ENCODE measurements at regions not wholly inside any gene's neighbourhood (a gene's known extent, or its start where the extent isn't known, plus 50 kb on each side); places are given as distances from the start of the nearest gene placed in this dataset.

DNA sequence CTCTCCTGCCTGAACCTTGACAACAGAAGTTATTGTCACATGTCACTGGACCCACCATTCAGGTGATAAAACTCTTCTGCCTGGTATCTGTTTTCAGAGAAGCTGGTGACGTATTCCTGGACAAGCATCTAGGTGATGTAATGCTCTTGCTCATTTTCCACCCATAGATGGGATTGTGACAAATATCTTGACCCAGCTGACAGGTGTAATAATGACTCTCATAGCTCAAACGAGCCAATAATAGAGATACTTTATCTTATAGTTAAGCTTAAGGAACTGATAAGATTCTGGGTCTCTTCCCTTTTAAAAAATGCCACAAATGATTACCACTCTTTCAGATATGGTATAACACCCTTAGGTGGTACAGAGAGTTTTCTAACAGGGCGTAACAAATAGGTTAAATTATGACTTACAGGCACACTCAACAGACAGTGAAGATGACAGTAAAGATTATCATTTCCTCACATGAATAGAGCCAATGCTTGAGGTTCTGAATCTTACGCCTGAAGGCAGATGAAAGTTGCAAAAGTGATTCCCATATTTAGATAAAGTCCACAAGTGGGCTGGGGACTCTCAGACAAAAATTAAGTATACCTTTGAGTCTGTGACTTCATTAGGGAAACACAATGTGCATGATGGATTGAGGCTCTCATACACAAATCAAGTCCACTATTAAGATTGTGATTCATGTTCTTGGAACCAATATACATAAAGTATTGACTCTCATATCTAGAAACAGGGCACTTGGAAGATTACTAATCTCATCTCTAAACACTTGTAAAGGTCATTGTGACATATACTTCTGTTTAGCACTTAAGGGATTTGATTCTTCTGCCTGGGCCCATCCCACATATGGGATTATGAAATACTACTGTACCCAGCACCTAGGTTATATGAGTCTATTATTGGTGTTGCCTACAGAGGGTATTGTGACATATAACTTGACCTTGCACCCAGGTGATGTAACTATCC, 326.0 kb downstream of the RPS4Y2 start:
- Histone ChIP-seq H3K27ac (ENCODE audit: poor library complexity, severe bottlenecking) (no peak overlapping the region), H3K27me3 (ENCODE audit: insufficient read depth, poor library complexity, severe bottlenecking) (no peaks in the 10 kb centered on the region), H3K4me1 (ENCODE audit: insufficient read depth, poor library complexity, severe bottlenecking) (no peaks in the 10 kb centered on the region), H3K9me3 (ENCODE audit: severe bottlenecking) (no peaks in the 10 kb centered on the region), H3K36me3 (ENCODE audit: low read depth) (no peaks in the 10 kb centered on the region), H3K4me3 (ENCODE audit: severe bottlenecking) (no peak overlapping the region)
- TF ChIP-seq, protein P1, sequence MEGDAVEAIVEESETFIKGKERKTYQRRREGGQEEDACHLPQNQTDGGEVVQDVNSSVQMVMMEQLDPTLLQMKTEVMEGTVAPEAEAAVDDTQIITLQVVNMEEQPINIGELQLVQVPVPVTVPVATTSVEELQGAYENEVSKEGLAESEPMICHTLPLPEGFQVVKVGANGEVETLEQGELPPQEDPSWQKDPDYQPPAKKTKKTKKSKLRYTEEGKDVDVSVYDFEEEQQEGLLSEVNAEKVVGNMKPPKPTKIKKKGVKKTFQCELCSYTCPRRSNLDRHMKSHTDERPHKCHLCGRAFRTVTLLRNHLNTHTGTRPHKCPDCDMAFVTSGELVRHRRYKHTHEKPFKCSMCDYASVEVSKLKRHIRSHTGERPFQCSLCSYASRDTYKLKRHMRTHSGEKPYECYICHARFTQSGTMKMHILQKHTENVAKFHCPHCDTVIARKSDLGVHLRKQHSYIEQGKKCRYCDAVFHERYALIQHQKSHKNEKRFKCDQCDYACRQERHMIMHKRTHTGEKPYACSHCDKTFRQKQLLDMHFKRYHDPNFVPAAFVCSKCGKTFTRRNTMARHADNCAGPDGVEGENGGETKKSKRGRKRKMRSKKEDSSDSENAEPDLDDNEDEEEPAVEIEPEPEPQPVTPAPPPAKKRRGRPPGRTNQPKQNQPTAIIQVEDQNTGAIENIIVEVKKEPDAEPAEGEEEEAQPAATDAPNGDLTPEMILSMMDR (IDR thresholded peaks at IDR 0.05; ENCODE audit: poor library complexity, severe bottlenecking): no peak
- DNase-seq (ENCODE audit: low spot score) (no peak), ATAC-seq (ENCODE audit: low read depth) (no peak)

DNA sequence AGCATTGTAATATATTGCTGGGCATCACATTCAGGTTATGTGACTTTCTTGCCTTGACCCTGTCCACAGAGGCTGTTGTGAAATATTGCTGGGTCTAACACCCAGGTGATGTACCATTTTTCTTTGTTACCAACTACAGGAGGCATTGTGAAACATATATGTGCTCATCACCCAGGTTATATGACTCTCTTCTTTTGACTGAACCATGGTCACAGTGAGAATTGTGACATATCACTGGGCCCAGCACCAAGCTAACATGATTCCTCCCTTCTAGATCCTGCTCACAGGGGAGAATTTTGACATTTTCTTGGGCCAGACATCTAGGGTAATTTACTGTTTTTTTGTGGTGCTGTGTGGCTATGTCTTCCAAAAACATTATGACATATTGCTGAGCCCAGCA, 326.7 kb downstream of the RPS4Y2 start:
- Histone ChIP-seq H3K4me1 (ENCODE audit: insufficient read depth, poor library complexity, severe bottlenecking) (no peaks in the 10 kb centered on the region), H3K36me3 (ENCODE audit: low read depth) (no peaks in the 10 kb centered on the region), H3K9me3 (ENCODE audit: severe bottlenecking) (no peaks in the 10 kb centered on the region), H3K27ac (ENCODE audit: poor library complexity, severe bottlenecking) (no peak overlapping the region), H3K27me3 (ENCODE audit: insufficient read depth, poor library complexity, severe bottlenecking) (no peaks in the 10 kb centered on the region), H3K4me3 (ENCODE audit: severe bottlenecking) (no peak overlapping the region)
- TF ChIP-seq, protein P1 (IDR thresholded peaks at IDR 0.05; ENCODE audit: poor library complexity, severe bottlenecking): no peak
- ATAC-seq (ENCODE audit: low read depth) (no peak), DNase-seq (ENCODE audit: low spot score) (no peak)

DNA sequence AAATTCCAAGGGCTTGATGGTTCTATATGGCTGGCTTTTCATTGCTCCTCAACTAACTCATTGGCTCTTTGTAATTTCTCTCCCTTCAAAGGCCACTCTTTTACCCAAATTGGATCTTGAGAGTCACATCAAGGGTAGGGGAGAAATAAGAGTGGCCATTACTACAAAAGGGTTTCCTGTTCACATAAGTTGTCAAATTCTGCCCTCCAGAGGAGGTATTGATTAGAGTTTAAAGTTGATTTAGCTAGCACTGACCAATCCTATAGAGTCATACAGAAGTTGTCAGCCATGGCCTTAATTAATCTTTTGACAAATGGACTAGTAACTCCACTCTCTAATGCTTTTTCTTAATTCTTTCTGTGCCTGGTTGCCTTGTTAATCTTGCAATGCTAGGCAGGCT, 336.0 kb downstream of the RPS4Y2 start:
- ATAC-seq (ENCODE audit: low read depth) (no peak), DNase-seq (ENCODE audit: low spot score) (no peak)
- Histone ChIP-seq H3K9me3 (ENCODE audit: severe bottlenecking) (no peaks in the 10 kb centered on the region), H3K4me3 (ENCODE audit: severe bottlenecking) (no peak overlapping the region), H3K27ac (ENCODE audit: poor library complexity, severe bottlenecking) (no peak overlapping the region), H3K27me3 (ENCODE audit: insufficient read depth, poor library complexity, severe bottlenecking) (peaks cover 18% of the 10 kb centered on the region), H3K4me1 (ENCODE audit: insufficient read depth, poor library complexity, severe bottlenecking) (no peaks in the 10 kb centered on the region), H3K36me3 (ENCODE audit: low read depth) (no peaks in the 10 kb centered on the region)
- TF ChIP-seq, protein P1 (IDR thresholded peaks at IDR 0.05; ENCODE audit: poor library complexity, severe bottlenecking): peak; percentile 13

DNA sequence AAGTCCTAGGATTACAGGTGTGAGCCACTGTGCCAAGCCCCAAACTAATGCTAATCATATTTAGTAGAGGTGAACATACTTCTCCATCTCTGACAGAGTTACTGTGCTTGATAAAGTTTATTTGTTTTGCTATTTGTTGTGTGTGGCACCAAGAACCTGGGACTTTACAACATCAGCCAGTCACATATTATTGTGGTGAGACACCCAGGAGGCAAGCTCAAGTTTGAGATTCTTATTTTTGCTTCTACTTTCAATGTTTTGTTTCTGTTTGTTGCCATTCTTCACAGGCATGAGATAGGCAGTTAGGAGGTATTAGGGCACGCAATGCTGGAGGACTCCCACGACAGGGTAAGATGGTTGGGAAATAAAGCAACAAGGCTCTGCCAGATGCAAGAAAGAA, 346.6 kb downstream of the RPS4Y2 start:
- Histone ChIP-seq H3K4me1 (ENCODE audit: insufficient read depth, poor library complexity, severe bottlenecking) (no peaks in the 10 kb centered on the region), H3K27ac (ENCODE audit: poor library complexity, severe bottlenecking) (no peak overlapping the region), H3K36me3 (ENCODE audit: low read depth) (no peaks in the 10 kb centered on the region), H3K9me3 (ENCODE audit: severe bottlenecking) (no peaks in the 10 kb centered on the region), H3K27me3 (ENCODE audit: insufficient read depth, poor library complexity, severe bottlenecking) (no peaks in the 10 kb centered on the region), H3K4me3 (ENCODE audit: severe bottlenecking) (no peak overlapping the region)
- TF ChIP-seq, protein P1 (IDR thresholded peaks at IDR 0.05; ENCODE audit: poor library complexity, severe bottlenecking): no peak
- DNase-seq (ENCODE audit: low spot score) (no peak), ATAC-seq (ENCODE audit: low read depth) (no peak)

DNA sequence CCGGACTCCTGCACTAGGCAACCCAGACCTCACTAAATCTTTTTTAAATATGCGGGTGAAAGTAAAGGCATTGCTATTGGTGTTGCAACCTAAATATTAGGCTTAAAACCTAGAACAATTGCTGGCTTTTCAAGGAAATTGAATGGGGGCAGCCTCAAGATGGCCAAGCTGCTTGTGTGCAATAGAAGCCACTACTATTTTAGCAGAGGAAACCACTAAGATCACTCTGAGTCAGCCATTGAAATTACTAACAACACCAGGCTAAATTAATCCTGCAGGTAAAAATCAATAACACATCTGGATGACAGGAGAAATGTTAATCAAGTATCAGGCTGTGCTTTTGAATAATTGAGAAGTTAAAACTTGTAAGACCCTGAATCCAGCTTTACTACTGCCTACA, 348.0 kb downstream of the RPS4Y2 start:
- H3K4me3 ChIP-seq (ENCODE audit: severe bottlenecking): no peak overlapping the region
- TF ChIP-seq, protein P1 (IDR thresholded peaks at IDR 0.05; ENCODE audit: poor library complexity, severe bottlenecking): no peak
- no peaks in the 10 kb centered on the region for H3K4me1 ChIP-seq (ENCODE audit: insufficient read depth, poor library complexity, severe bottlenecking)
- no peaks in the 10 kb centered on the region for H3K36me3 ChIP-seq (ENCODE audit: low read depth)
- DNase-seq (ENCODE audit: low spot score) (no peak), ATAC-seq (ENCODE audit: low read depth) (no peak)
- H3K9me3 ChIP-seq (ENCODE audit: severe bottlenecking): no peaks in the 10 kb centered on the region
- no peaks in the 10 kb centered on the region for H3K27me3 ChIP-seq (ENCODE audit: insufficient read depth, poor library complexity, severe bottlenecking)
- no peak overlapping the region for H3K27ac ChIP-seq (ENCODE audit: poor library complexity, severe bottlenecking)
